Keratinocyte (primary cell): ENCODE measurements at regions not wholly inside any gene's neighbourhood (a gene's known extent, or its start where the extent isn't known, plus 50 kb on each side); places are given as distances from the start of the nearest gene placed in this dataset.
A peak's percentile ranks its signal among the peaks of the same experiment; 100 is the strongest.

Source experiments
- CTCF ChIP-seq, 3 experiments: IDR thresholded peaks in 1 of 3; conservative IDR thresholded peaks in 1 of 3; optimal IDR thresholded peaks in 1 of 3; 2 replicates in 2 of 3; 3 replicates in 1 of 3; pipeline versions ENCODE3 to v1.5.1; 2011; ENCODE audit warnings: low read length in 3 of 3, mild to moderate bottlenecking in 3 of 3, moderate library complexity in 2 of 3, control low read depth in 1 of 3, inconsistent platforms in 1 of 3; ENCODE audit not compliant: insufficient read depth in 2 of 3; ENCODE audit errors: extremely low read depth in 1 of 3
- EZH2 ChIP-seq: IDR thresholded peaks from one replicate; pipeline ENCODE4 v1.6.1; 2012; ENCODE audit warnings: inconsistent platforms, mild to moderate bottlenecking, low read length, moderate library complexity

GRCh38 chr5:99141534-99142128, 212.8 kb upstream of the CHD1 start:
- TF ChIP-seq CTCF (optimal IDR thresholded peaks at IDR 0.05 in 1 of 3, IDR thresholded peaks at IDR 0.05 in 1 of 3, conservative IDR thresholded peaks at IDR 0.05 in 1 of 3; ENCODE audit: extremely low read depth in 1 of 3, insufficient read depth in 2 of 3, low read length in 3 of 3) = peak in 1 of 3 experiments; percentile 18
- no peak for TF ChIP-seq EZH2
